ENCODE measurements at regions not wholly inside any gene's neighbourhood (a gene's known extent, or its start where the extent isn't known, plus 50 kb on each side); places are given as distances from the start of the nearest gene placed in this dataset.

DNA sequence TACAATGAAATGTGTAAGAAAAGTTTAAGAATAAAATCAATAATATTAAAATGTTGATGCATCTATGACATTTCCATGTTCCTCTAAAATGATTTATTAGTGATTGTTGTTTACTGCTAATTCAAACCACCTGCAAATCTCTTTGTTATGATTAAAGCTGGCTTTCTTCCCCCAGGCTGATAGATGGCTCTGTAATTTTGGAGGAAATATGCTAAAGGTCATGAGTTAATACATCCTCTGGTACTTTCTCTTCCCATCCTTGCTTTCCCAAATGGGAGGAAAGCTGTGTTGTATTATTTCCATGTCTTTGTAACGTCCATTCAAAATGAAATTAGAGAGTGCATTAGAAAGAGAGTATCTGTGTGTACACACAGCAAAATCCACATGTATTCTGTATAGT, 139.5 kb upstream of the TMCO5A start:
- DNase-seq: no peak

DNA sequence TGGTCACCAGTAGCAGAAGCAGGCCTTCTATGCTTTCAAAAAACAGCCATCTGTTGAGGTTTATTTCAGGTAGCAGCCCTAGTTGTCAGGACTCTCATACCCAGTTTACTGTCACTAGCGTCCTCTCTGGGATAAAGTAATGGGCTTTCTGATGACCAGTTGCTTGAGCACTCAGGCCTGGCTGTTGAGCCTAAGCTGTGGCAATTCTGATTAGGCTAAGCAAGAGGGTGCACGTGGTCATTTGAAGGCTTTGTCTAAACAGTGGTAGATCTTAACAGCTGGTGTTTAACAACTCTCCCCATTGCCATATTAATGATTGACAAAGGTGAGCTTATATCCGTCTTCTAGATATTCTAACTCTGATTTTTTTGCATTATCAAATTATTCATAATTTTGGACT, 132.9 kb upstream of the TMCO5A start:
- DNase-seq: no peak

DNA sequence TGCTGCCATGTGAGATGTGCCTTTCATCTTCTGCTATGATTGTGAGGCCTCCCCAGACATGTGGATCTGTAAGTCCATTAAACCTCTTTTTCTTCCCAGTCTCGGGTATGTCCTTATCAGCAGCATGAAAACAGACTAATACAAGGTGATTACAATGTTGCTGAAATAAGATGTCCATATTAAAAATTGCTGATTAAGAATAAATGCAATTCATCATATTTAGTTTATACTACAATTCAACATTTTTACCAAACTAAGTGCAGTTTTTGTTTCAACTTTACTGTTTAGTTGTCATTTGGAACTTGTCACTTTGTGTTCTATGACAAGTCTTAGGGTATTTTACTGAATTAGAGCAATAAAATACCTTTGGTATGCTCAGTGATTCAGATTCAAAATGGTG, 127.6 kb upstream of the TMCO5A start:
- no peak for DNase-seq

DNA sequence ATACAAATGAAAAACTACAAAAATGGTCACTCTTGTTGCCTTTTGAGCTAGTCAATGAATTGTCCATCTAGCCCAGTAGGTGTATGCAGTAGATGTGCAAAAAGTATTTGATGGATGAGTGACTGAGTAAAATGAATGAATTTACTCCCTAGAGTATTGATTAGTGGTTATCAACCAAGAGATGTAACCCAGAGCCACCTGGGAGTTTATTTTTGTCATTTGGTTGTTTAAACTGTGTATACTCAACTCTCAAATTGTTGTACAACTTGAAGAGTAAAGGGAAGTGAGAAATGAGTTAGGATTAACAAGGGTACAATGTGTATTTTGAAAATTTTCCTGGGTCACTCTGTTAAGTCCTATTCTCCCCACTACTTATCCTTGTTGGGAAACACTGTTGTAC, 124.1 kb upstream of the TMCO5A start:
- DNase-seq: no peak

DNA sequence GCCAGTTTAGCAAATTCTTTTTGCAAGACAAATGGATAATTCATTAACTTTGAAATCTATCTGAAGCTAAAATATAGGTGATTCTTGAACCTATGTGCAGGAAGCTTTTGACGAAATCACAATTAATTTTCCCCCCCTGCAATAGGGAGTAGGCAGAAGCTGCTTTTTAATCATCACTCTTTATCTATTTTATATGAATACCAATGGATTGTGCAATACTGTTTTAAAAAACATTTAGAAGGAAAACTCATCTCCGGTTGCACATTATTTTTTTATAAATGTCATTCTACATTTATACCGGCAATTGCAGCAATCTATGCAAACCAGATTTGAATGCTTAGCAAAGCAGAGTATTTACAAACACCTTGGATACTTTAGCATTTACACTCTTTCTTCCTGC, 121.1 kb upstream of the TMCO5A start:
- DNase-seq: no peak

DNA sequence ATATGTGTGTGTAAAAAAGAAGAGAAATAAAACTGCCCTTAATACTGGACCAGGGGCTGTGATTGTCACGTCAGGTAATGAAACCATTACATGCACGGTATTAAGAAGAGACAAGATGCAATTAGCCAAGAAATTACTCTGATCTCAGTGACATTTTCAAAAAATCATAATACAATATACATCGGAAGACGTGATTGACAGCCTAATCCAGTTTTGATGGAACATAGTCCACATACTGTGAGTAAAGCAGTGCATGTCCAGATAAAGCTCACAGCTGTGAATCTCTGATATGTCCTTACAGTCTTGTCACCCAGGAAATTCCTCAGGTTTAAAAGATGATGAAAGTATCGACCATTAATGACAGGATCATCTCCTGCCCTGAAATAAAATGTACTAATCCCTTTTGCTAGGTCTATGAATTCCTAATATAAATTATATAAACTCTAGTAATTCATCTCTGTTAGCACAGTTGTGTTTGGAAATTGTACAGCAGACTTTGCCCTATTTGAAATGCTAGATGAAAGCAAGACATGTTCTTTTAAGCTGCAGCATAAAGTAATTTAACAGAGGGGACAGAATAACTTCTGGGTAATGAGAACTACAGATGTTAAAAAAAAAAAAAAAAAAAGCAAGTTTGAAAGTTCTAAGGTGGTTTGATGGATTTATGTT, 119.5 kb upstream of the TMCO5A start:
- DNase-seq: no peak

DNA sequence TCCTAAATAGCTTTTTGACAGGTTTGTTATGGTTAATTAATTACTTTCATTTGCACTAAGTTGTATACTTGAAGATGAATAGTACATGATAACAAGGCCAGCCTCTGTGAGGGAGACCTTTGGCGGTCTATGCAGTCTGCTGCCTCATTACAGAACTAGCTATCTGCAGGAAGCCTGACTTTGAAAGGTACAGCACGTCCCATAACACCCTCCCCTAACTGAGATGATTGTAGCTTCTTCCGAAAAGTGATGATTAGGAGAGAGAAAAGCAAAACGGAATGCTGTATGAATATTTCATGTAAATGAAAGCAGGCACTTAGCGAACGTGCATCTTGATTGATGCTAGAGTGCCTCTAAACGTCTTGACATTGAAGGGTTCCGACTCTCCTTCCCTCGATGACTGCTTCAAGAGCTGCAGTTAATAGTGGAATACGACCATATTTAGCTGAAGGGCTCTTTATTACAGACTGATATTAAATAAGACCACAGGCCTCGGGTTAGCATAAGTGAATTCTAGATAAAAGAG, 116.2 kb upstream of the TMCO5A start:
- no peak for DNase-seq

DNA sequence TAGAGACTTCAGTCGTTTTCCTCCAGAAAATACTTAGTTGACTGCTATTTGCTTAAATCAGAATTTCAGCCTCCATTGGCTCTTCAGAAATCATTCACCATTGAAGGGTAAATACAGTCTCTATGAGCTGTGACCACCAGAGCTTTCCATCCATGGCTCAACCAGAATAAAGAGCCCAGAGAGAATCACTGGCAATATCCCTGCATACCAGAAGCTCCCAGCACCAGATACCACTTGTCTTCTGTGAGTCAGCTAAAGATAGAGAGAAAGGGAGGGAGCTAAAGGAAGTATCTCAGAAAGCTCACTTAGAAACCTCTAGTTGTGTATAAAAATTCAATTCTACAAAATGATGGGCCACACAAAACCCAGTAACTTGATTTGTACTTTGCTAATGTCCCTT, 115.2 kb upstream of the TMCO5A start:
- no peak for DNase-seq

DNA sequence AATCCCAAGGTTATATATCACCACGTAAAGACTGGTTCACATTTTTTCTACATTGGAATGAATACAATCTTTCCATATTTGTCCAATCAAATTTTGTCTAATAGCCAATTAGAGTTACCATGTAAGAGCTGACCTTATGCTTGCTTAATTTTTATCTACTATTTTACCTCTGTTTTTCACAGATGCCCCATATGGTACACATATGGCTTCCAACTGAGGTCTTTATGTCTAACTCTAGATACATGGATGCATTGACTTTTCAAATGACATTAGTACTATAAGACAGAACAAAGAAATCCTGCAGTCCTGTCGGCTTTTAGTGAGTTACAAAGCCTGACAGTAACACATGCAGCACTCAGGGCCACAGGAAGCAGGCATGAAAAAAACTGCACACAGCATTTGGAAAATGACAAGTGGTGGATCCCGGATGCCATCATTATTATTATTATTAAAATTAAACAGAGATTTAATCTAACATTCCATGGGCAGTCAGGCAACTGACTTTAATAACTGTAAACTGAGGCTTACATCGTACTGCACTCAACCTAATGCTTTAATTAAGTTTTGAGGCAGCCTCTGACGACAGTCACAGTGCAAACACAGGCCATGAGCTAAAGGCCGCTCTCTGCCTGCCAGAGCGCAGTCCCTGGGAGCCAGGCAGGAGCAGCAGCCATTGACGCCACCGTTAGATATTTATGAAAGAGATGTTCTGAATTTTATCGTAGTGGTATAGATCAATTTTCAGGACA, 113.9 kb upstream of the TMCO5A start:
- DNase-seq: no peak

DNA sequence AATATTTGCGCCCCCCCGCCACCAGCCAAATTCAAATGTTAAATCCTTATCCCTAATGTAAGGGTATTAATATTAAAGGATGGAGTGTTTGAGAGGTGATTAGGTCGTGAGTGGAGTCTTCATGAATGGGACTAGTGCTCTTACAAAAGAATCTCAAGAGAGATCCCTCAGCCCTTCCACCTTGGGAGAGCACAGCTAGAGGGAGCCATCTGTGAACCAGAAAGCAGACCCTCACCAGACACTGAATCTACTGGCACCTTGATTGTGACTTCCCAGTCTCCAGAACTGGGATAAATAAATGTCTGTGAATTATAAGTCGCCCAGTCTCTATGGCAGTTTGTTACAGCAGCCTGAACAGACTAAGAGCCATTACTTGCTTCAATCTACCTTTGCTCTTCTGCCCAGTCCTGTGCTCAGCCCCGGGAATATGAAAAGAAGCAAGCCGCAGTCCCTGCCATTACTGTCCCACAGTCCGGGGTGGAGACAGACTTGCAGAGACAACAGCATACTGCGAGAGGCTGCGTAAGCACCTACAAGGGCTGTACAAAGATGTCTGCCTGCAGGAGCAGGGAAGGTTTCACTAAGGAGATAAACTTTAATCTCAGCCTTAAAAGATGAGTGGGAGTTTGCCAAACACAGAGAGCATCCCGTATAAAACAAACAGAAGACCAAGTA, 110.7 kb upstream of the TMCO5A start:
- no peak for DNase-seq

DNA sequence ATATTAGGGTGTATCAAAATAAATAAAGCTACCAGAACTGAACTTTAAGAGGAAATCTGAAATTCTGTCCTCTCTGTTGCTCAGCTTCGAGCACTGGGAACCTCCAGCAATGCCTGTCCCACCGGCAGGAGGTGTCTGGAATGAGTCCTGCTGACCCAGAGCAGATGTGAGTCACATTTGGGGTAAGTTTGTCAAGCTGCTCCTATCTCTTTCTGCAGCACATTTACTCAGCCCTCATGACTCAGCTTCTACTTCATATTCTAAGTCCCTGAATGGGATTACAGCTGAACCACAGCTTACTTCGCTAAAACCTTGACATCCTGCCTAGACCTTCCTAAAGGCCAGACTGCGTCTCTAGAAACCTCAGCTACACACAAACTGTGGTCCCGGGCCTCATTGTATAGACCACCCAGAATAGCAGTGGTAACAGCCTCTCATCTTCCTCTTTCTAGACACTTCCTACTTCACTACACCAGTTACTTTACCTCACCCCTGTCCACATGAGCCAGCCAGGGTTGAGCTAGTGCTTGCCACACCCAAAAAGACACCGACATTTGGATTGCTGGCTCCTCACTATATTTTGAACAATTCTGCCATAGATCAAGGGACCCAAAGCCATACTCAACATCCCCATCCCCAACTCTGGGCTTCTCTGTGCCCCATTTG, 109.6 kb upstream of the TMCO5A start:
- no peak for DNase-seq

DNA sequence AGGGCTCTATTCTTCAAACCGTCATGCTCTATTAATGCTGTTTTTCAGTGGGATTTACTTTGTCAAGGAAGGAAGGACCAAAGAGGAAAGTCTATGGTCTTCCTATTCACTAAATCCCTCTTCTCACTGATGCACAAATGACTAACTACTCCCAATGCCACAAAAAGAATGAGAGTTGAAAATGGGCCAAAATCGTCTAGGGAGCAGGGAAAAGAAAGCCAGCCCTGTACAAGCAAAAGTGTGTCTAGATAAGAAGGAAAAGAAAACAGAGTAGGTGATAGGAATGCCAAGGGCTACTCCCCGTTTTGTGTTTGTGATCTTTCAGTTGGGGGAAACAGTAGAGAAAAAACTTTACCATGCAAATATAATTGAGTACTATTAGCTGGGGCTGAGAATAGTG, 97.2 kb upstream of the TMCO5A start:
- no peak for DNase-seq

DNA sequence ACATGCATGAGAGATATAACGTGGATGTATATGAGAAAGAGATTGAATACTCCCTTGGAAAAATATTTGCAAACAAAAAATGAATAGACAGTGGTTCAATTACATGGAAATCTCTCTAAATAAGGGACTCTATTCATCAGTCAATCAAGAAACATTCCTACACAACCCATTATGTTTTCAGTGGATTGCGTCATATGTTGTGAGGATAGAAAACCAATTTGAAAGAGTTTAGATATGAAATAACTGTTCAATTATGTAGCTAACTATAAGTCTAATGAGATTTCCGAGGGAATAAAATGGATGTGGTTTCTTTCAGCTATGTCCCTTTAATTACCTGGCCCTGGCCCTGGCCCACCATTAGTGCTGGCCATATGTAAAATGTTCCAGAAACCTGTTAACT, 86.7 kb upstream of the TMCO5A start:
- no peak for DNase-seq

DNA sequence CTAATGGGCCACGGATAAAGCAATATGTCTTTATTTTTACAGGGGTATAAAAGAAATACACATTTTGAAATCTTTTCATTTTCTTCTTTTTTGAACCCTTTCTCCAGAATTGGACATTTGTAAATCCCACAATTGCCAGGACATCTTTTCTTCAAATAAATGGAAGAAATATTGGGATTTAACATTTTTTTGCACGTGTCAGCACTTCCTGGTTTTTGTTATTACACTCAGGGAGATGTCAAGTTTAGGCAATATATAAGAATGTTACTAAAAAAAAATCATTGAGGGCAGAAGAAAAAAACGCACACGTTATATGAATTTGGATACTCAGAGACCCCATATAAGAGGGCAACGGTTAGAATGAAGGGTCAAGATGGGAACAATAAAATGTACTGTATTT, 78.3 kb upstream of the TMCO5A start:
- DNase-seq: no peak

DNA sequence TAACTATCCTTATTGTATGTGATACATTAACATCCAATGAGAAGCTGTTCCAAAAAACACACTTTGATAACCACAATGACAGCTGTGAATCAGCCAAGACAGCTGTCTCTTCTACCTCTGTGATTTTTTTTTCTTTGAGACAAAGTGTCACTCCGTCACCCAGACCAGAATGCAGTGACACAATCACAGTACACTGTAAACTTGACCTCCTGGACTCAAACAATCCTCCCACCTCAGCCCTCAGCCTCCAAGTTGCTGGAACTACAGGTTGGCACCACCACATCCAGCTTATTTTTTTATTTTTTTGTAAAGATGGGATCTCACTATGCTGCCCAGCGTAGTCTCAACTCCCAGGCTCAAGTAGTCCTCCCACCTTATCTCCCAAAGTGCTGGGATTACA, 73.5 kb upstream of the TMCO5A start:
- DNase-seq: no peak

DNA sequence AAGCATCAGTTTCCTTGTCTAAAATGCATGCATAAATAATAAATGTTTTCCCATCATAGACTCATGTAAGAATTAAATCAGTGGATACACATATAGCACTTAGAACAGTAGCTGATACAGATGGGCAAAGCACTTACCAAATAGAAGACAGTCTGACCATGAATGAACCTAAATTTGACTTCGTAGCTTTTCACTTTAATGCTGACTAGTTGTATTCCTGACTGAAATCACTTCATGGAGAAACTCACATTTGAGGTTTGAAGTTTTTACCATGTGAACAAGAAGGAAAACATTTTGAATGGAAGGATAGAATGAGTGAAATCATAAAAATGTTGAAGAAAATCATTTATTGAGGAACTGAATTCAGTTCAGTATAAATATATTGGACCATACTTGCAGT, 68.8 kb upstream of the TMCO5A start:
- no peak for DNase-seq

DNA sequence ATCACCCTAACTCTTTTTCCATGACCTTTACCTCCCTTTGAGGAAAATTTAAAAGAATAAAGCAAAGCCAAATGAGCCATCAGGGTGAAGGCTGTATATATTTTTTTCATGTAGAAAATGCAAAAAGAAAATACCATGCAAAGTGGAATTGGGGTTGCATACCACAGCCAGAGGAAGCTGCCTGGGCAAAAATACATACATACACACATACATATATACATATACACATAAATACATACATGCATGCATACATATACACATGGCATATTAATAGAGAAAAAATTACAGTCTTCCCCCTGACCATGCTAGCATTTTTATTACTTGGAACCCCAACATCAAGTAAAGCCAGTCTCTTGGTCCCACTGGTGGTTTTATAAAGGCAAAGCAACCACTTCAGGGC, 63.7 kb upstream of the TMCO5A start:
- DNase-seq: no peak

DNA sequence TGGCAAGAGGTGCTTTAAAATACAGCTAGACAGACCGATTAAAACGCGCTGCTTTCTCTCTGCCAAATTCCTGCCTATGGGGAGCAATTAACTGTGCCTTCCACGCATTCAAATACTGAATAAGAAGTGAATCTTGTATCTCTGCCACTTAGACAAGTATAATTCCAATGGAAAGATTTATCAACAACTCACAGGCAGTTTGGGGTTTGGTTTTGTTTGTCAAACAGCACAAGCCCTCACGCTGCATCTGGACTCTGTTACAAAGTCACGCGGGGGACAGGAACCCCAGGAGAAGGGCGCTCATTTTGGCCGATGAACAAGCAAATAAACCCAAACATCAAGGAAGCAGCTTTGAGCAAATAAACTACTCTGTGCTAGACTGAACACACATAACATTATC, 61.8 kb upstream of the TMCO5A start:
- no peak for DNase-seq

DNA sequence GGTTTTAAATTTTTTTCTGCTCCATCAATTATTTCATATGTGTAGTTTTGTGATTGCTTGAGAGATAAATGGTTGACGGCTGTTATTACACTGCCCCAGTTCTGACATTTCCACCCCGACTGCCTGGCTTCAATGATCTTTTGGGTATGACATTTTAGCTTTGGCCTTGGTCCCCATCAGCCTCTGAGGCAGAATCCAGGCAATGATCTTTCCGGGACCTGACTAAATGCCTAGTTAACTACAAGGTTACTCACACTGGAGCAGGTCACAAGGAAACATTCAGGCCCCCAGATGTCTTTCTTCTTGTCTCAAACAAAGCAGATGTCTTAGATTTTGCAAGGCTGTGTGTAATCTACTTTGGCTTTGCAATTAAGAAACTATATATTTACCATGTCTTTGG, 61.1 kb upstream of the TMCO5A start:
- DNase-seq: no peak

DNA sequence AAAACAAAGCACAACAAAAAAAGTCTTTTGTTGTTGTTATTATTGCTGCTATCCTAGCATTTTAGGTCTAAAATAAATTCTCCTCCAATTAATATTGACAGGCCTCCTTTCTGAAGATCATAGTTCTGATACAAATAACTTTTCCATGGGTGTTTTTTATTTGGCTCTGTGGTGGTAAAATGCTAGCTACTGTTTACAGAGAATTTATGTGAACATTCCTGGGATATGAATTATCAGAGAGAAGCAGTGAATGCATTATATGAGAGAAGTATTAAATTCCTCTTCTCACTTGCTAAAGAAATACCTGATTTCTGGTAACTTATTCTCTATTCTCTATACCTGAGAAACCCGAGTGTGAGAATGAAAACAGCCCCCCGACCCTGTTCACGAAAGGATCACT, 57.5 kb upstream of the TMCO5A start:
- DNase-seq: no peak

DNA sequence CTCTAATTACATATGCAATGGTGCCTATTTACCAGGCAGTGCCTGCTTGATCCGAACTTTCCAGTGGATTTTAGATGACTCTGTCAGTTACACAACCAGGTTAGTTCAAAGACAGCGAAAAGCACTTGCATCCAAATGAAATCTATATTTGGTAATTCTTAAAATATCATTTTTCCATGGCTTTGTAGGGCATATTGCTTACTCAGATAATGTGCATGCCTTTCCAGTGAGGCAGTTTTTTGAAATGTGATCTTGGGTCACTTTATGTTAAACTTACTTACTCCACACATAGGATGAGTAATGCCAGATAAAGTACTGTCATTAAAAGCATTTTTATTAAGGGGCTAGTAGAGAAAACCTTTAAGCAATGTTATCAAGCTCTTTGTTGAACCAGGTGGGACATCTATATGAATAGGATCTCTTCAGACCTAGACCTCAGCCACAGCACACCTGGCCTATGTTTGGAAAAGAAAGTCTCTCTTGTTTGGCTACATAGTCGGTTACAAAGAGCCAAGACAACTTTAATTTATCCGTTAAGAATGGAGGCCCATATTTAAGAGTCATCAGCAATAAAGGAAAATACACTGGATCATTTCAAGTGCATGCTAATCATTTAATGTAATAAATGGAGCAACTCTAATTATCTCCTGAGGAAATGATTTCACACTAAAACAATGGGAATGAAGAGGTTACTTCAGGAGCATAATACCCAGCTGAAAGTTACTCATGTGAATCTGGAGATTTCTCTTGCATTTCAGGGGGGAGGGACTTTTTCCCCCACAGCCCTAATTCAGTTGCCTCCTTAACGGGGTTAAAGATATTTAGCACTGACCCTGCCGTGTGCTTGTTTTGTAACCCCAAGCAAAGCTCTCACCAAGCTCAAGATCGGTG, 56.3 kb upstream of the TMCO5A start:
- DNase-seq: no peak

DNA sequence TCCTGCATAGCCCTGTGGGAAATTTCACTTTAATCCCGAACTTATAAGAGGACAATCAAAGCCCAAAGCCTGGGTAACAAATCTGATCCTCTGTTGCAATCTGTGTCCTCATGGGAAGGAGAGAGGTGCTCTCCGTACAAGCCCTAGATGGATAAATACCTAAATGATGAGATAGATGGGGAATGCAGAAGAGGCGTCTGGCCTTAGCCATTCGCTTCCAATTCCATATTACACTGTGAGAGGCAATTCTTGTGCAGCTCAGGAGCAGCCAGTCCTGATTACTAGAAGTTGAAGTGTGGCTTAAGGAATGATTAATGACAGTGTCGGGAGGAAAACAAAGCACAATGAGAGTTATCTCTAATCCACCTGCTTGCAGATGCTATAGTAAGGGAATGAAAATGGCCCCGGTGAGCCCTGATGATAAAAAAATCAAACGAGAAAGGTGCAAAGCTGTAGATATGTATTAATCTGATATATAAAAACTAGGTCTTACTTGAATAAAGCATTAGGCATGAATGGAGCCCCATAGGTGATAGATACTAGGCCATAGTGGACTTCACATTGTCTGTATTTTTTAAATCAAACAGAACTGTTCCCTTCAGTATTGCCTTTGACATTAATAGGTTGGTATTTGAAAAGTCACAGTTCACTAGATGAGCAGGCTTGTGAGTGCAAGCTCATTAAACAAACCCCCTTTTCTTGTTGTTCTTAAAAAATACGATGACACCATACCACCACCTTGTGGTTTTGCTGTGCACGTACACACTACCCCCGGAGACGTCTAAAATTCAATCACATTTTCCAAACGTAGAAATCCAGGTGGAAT, 54.2 kb upstream of the TMCO5A start:
- no peak for DNase-seq
